ENCODE measurements at regions not wholly inside any gene's neighbourhood (a gene's known extent, or its start where the extent isn't known, plus 50 kb on each side); places are given as distances from the start of the nearest gene placed in this dataset.
"Not testable (repeated sequence)": the region's sequence is repeated elsewhere in the genome, so short reads cannot be mapped to it uniquely, and the experiment has no call there.

GRCh38 chr2:133624551-133624950 is 56.3 kb upstream of the NCKAP5 start:
- Histone ChIP-seq H3K9ac (ENCODE audit: low read length) (no peak overlapping the region), H3K4me3 (ENCODE audit: low read length) (no peak overlapping the region), H3K27ac (ENCODE audit: low read depth, low read length) (no peak overlapping the region), H3K4me1 (ENCODE audit: control insufficient read depth, insufficient read depth, low read length) (no peaks in the 10 kb centered on the region), H3K27me3 (ENCODE audit: control insufficient read depth, insufficient read depth, low read length) (no peaks in the 10 kb centered on the region), H3K36me3 (ENCODE audit: control insufficient read depth, insufficient read depth, low read length) (no peaks in the 10 kb centered on the region)

- Histone ChIP-seq H3K4me1 (ENCODE audit: control insufficient read depth, insufficient read depth, low read length) (no peaks in the 10 kb centered on the region), H3K36me3 (ENCODE audit: control insufficient read depth, insufficient read depth, low read length) (no peaks in the 10 kb centered on the region), H3K4me3 (ENCODE audit: low read length) (no peak overlapping the region), H3K27ac (ENCODE audit: low read depth, low read length) (no peak overlapping the region), H3K27me3 (ENCODE audit: control insufficient read depth, insufficient read depth, low read length) (no peaks in the 10 kb centered on the region), H3K9ac (ENCODE audit: low read length) (no peak overlapping the region)
These were observed 59.5 kb upstream of the NCKAP5 start for GRCh38 chr2:133627741-133628140.

GRCh38 chr2:133633309-133633708 is 65.0 kb upstream of the NCKAP5 start:
- Histone ChIP-seq H3K36me3 (ENCODE audit: control insufficient read depth, insufficient read depth, low read length) (no peaks in the 10 kb centered on the region), H3K4me1 (ENCODE audit: control insufficient read depth, insufficient read depth, low read length) (peaks cover 6% of the 10 kb centered on the region), H3K4me3 (ENCODE audit: low read length) (no peak overlapping the region), H3K27me3 (ENCODE audit: control insufficient read depth, insufficient read depth, low read length) (no peaks in the 10 kb centered on the region), H3K9ac (ENCODE audit: low read length) (no peak overlapping the region), H3K27ac (ENCODE audit: low read depth, low read length) (no peak overlapping the region)

GRCh38 chr2:133633881-133634409 is 65.7 kb upstream of the NCKAP5 start:
- Histone ChIP-seq H3K27me3 (ENCODE audit: control insufficient read depth, insufficient read depth, low read length) (no peaks in the 10 kb centered on the region), H3K4me3 (ENCODE audit: low read length) (no peak overlapping the region), H3K4me1 (ENCODE audit: control insufficient read depth, insufficient read depth, low read length) (peaks cover 6% of the 10 kb centered on the region), H3K27ac (ENCODE audit: low read depth, low read length) (no peak overlapping the region), H3K9ac (ENCODE audit: low read length) (no peak overlapping the region), H3K36me3 (ENCODE audit: control insufficient read depth, insufficient read depth, low read length) (no peaks in the 10 kb centered on the region)

GRCh38 chr2:133635131-133635530 is 66.9 kb upstream of the NCKAP5 start:
- Histone ChIP-seq H3K9ac (ENCODE audit: low read length) (no peak overlapping the region), H3K27me3 (ENCODE audit: control insufficient read depth, insufficient read depth, low read length) (no peaks in the 10 kb centered on the region), H3K27ac (ENCODE audit: low read depth, low read length) (no peak overlapping the region), H3K4me1 (ENCODE audit: control insufficient read depth, insufficient read depth, low read length) (peaks cover 6% of the 10 kb centered on the region), H3K4me3 (ENCODE audit: low read length) (no peak overlapping the region), H3K36me3 (ENCODE audit: control insufficient read depth, insufficient read depth, low read length) (no peaks in the 10 kb centered on the region)

- peaks cover 6% of the 10 kb centered on the region for H3K4me1 ChIP-seq (ENCODE audit: control insufficient read depth, insufficient read depth, low read length)
- no peaks in the 10 kb centered on the region for H3K27me3 ChIP-seq (ENCODE audit: control insufficient read depth, insufficient read depth, low read length)
- H3K27ac ChIP-seq (ENCODE audit: low read depth, low read length), result no peak overlapping the region
- no peaks in the 10 kb centered on the region for H3K36me3 ChIP-seq (ENCODE audit: control insufficient read depth, insufficient read depth, low read length)
- no peak overlapping the region for H3K9ac ChIP-seq (ENCODE audit: low read length)
- no peak overlapping the region for H3K4me3 ChIP-seq (ENCODE audit: low read length)
These were observed 68.0 kb upstream of the NCKAP5 start for GRCh38 chr2:133636287-133636686.

GRCh38 chr2:133640103-133640502 is 71.8 kb upstream of the NCKAP5 start:
- Histone ChIP-seq H3K36me3 (ENCODE audit: control insufficient read depth, insufficient read depth, low read length) (no peaks in the 10 kb centered on the region), H3K9ac (ENCODE audit: low read length) (no peak overlapping the region), H3K27ac (ENCODE audit: low read depth, low read length) (no peak overlapping the region), H3K27me3 (ENCODE audit: control insufficient read depth, insufficient read depth, low read length) (no peaks in the 10 kb centered on the region), H3K4me3 (ENCODE audit: low read length) (no peak overlapping the region), H3K4me1 (ENCODE audit: control insufficient read depth, insufficient read depth, low read length) (no peaks in the 10 kb centered on the region)

- no peak overlapping the region for H3K4me3 ChIP-seq (ENCODE audit: low read length)
- H3K4me1 ChIP-seq (ENCODE audit: control insufficient read depth, insufficient read depth, low read length), result no peaks in the 10 kb centered on the region
- no peak overlapping the region for H3K27ac ChIP-seq (ENCODE audit: low read depth, low read length)
- H3K27me3 ChIP-seq (ENCODE audit: control insufficient read depth, insufficient read depth, low read length), result no peaks in the 10 kb centered on the region
- H3K9ac ChIP-seq (ENCODE audit: low read length), result no peak overlapping the region
- no peaks in the 10 kb centered on the region for H3K36me3 ChIP-seq (ENCODE audit: control insufficient read depth, insufficient read depth, low read length)
These were observed 73.2 kb upstream of the NCKAP5 start for GRCh38 chr2:133641497-133641896.

- Histone ChIP-seq H3K9ac (ENCODE audit: low read length) (no peak overlapping the region), H3K4me3 (ENCODE audit: low read length) (no peak overlapping the region), H3K36me3 (ENCODE audit: control insufficient read depth, insufficient read depth, low read length) (no peaks in the 10 kb centered on the region), H3K4me1 (ENCODE audit: control insufficient read depth, insufficient read depth, low read length) (no peaks in the 10 kb centered on the region), H3K27me3 (ENCODE audit: control insufficient read depth, insufficient read depth, low read length) (no peaks in the 10 kb centered on the region), H3K27ac (ENCODE audit: low read depth, low read length) (no peak overlapping the region)
These were observed 73.9 kb upstream of the NCKAP5 start for GRCh38 chr2:133641942-133642725.

- no peak overlapping the region for H3K9ac ChIP-seq (ENCODE audit: low read length)
- H3K4me1 ChIP-seq (ENCODE audit: control insufficient read depth, insufficient read depth, low read length), result no peaks in the 10 kb centered on the region
- H3K27me3 ChIP-seq (ENCODE audit: control insufficient read depth, insufficient read depth, low read length), result no peaks in the 10 kb centered on the region
- no peak overlapping the region for H3K4me3 ChIP-seq (ENCODE audit: low read length)
- no peak overlapping the region for H3K27ac ChIP-seq (ENCODE audit: low read depth, low read length)
- H3K36me3 ChIP-seq (ENCODE audit: control insufficient read depth, insufficient read depth, low read length), result no peaks in the 10 kb centered on the region
These were observed 74.5 kb upstream of the NCKAP5 start for GRCh38 chr2:133642791-133643191.

- no peaks in the 10 kb centered on the region for H3K4me1 ChIP-seq (ENCODE audit: control insufficient read depth, insufficient read depth, low read length)
- no peak overlapping the region for H3K4me3 ChIP-seq (ENCODE audit: low read length)
- no peak overlapping the region for H3K9ac ChIP-seq (ENCODE audit: low read length)
- no peak overlapping the region for H3K27ac ChIP-seq (ENCODE audit: low read depth, low read length)
- no peaks in the 10 kb centered on the region for H3K36me3 ChIP-seq (ENCODE audit: control insufficient read depth, insufficient read depth, low read length)
- no peaks in the 10 kb centered on the region for H3K27me3 ChIP-seq (ENCODE audit: control insufficient read depth, insufficient read depth, low read length)
These were observed 75.6 kb upstream of the NCKAP5 start for GRCh38 chr2:133643863-133644262.

GRCh38 chr2:133644846-133645245 is 76.6 kb upstream of the NCKAP5 start:
- no peaks in the 10 kb centered on the region for H3K36me3 ChIP-seq (ENCODE audit: control insufficient read depth, insufficient read depth, low read length)
- H3K4me3 ChIP-seq (ENCODE audit: low read length), result no peak overlapping the region
- H3K4me1 ChIP-seq (ENCODE audit: control insufficient read depth, insufficient read depth, low read length), result no peaks in the 10 kb centered on the region
- H3K9ac ChIP-seq (ENCODE audit: low read length), result no peak overlapping the region
- no peak overlapping the region for H3K27ac ChIP-seq (ENCODE audit: low read depth, low read length)
- no peaks in the 10 kb centered on the region for H3K27me3 ChIP-seq (ENCODE audit: control insufficient read depth, insufficient read depth, low read length)

- H3K27ac ChIP-seq (ENCODE audit: low read depth, low read length), result not testable (repeated sequence)
These were observed 79.1 kb upstream of the NCKAP5 start for GRCh38 chr2:133647386-133647785.

More at GRCh38 chr2:133647386-133647785, 79.1 kb upstream of the NCKAP5 start:
- H3K4me1 ChIP-seq (ENCODE audit: control insufficient read depth, insufficient read depth, low read length); H3K4me3 ChIP-seq (ENCODE audit: low read length); H3K36me3 ChIP-seq (ENCODE audit: control insufficient read depth, insufficient read depth, low read length); H3K27me3 ChIP-seq (ENCODE audit: control insufficient read depth, insufficient read depth, low read length); H3K9ac ChIP-seq (ENCODE audit: low read length): not testable (repeated sequence)

Data from rectal smooth muscle tissue (tissue), 1 donor.